GM19324 (cell line): ENCODE measurements at regions not wholly inside any gene's neighbourhood (a gene's known extent, or its start where the extent isn't known, plus 50 kb on each side); places are given as distances from the start of the nearest gene placed in this dataset.
"Not testable (repeated sequence)": the region's sequence is repeated elsewhere in the genome, so short reads cannot be mapped to it uniquely, and the experiment has no call there.

Experiments used
- ATAC-seq: cut with Tn5 transposase; IDR thresholded peaks from one replicate; pipeline ENCODE4 v1.9.1; 2021; ENCODE audit warnings: mild to moderate bottlenecking, moderate library complexity; ENCODE audit not compliant: unreplicated experiment, low FRiP score

GRCh38 chr10:15921423-15921945 is 61.2 kb upstream of the MINDY3 start:
- not testable (repeated sequence) for ATAC-seq

GRCh38 chr10:15931376-15931775 is 71.1 kb upstream of the MINDY3 start:
- no peak for ATAC-seq

- ATAC-seq, result not testable (repeated sequence)
Measured at GRCh38 chr10:15939543-15939942, 79.2 kb upstream of the MINDY3 start.

GRCh38 chr10:15943426-15943825 is 83.1 kb upstream of the MINDY3 start:
- no peak for ATAC-seq

GRCh38 chr10:15954188-15954587 is 93.9 kb upstream of the MINDY3 start:
- no peak for ATAC-seq

GRCh38 chr10:15960277-15960676 is 100.0 kb upstream of the MINDY3 start:
- no peak for ATAC-seq

- not testable (repeated sequence) for ATAC-seq
Measured at GRCh38 chr10:15972736-15973135, 112.4 kb upstream of the MINDY3 start.

- ATAC-seq, result no peak
Measured at GRCh38 chr10:15985690-15986089, 125.4 kb upstream of the MINDY3 start.

- ATAC-seq, result no peak
Measured at GRCh38 chr10:15990535-15991129, 130.3 kb upstream of the MINDY3 start.

- no peak for ATAC-seq
Measured at GRCh38 chr10:15997313-15997712, 137.0 kb upstream of the MINDY3 start.

- no peak for ATAC-seq
Measured at GRCh38 chr10:16001581-16001980, 141.3 kb upstream of the MINDY3 start.

- no peak for ATAC-seq
Measured at GRCh38 chr10:16009785-16010184, 149.5 kb upstream of the MINDY3 start.

GRCh38 chr10:16011548-16011947 is 151.2 kb upstream of the MINDY3 start:
- no peak for ATAC-seq

- ATAC-seq, result no peak
Measured at GRCh38 chr10:16014469-16014868, 154.2 kb upstream of the MINDY3 start.

GRCh38 chr10:16016688-16017087 is 156.4 kb upstream of the MINDY3 start:
- ATAC-seq, result no peak

GRCh38 chr10:16020836-16021235 is 160.5 kb upstream of the MINDY3 start:
- ATAC-seq, result no peak

GRCh38 chr10:16026832-16027231 is 166.5 kb upstream of the MINDY3 start:
- ATAC-seq, result not testable (repeated sequence)

GRCh38 chr10:16030562-16030961 is 170.3 kb upstream of the MINDY3 start:
- no peak for ATAC-seq

GRCh38 chr10:16049050-16049449 is 188.7 kb upstream of the MINDY3 start:
- no peak for ATAC-seq

GRCh38 chr10:16049782-16050181 is 189.5 kb upstream of the MINDY3 start:
- ATAC-seq, result no peak

- ATAC-seq, result no peak
Measured at GRCh38 chr10:16063350-16063749, 203.0 kb upstream of the MINDY3 start.

- ATAC-seq, result not testable (repeated sequence)
Measured at GRCh38 chr10:16083551-16083950, 223.2 kb upstream of the MINDY3 start.

GRCh38 chr10:16105082-16105481 is 244.8 kb upstream of the MINDY3 start:
- ATAC-seq, result no peak
